Keratinocyte (primary cell): ENCODE measurements at regions not wholly inside any gene's neighbourhood (a gene's known extent, or its start where the extent isn't known, plus 50 kb on each side); places are given as distances from the start of the nearest gene placed in this dataset.

Experiments used
- DNase-seq: peaks from one replicate; pipeline ENCODE4 v3.0.0-alpha.2; 2011; ENCODE audit warnings: low read depth, missing footprints, low spot score
- FAIRE-seq: peaks from 2 replicates; lab custom pipeline; 2011; peaks lifted over from hg19 to GRCh38; lab: Jason Lieb, UNC
- H2AFZ ChIP-seq: 2 replicates; pipeline ENCODE4 v1.6.0; 2012; ENCODE audit warnings: low read length, control low read depth, inconsistent platforms; ENCODE audit not compliant: control insufficient read depth
- H3K27ac ChIP-seq: 2 replicates; pipeline ENCODE4 v1.5.1; 2011; ENCODE audit warnings: low read length; ENCODE audit not compliant: control insufficient read depth, insufficient read depth
- H3K27me3 ChIP-seq: 3 replicates; pipeline ENCODE4 v1.6.0; 2011; ENCODE audit warnings: low read length; ENCODE audit not compliant: control insufficient read depth, insufficient read depth; ENCODE audit errors: extremely low read depth
- H3K36me3 ChIP-seq, 2 experiments: 2 replicates in 1 of 2; 3 replicates in 1 of 2; pipeline ENCODE4 v1.5.1; 2011; ENCODE audit warnings: low read length in 2 of 2, mild to moderate bottlenecking in 1 of 2; ENCODE audit not compliant: control insufficient read depth in 2 of 2, insufficient read depth in 2 of 2; ENCODE audit errors: extremely low read depth in 1 of 2
- H3K4me1 ChIP-seq: 3 replicates; pipeline ENCODE4 v1.5.1; 2011; ENCODE audit warnings: low read length; ENCODE audit not compliant: control insufficient read depth, insufficient read depth; ENCODE audit errors: extremely low read depth
- H3K4me2 ChIP-seq: 3 replicates; pipeline ENCODE4 v1.6.0; 2011; ENCODE audit warnings: low read depth, low read length; ENCODE audit not compliant: control insufficient read depth, insufficient read depth; ENCODE audit errors: extremely low read depth
- H3K4me3 ChIP-seq, 3 experiments: fragments of 200-600 bp in 1 of 3; sonication (generic) in 1 of 3; 2 replicates in 2 of 3; 3 replicates in 1 of 3; pipeline ENCODE4 v1.5.1; 2011 to 2016; ENCODE audit warnings: low read length in 3 of 3, mild to moderate bottlenecking in 3 of 3, control low read depth in 2 of 3, inconsistent platforms in 1 of 3, low read depth in 1 of 3, mixed read lengths in 1 of 3, mixed run types in 1 of 3, moderate library complexity in 1 of 3; ENCODE audit not compliant: control insufficient read depth in 2 of 3, insufficient read depth in 2 of 3; ENCODE audit errors: extremely low read depth in 1 of 3
- H3K79me2 ChIP-seq: 2 replicates; pipeline ENCODE4 v1.6.0; 2012; ENCODE audit warnings: low read length; ENCODE audit not compliant: control insufficient read depth, insufficient read depth
- H3K9ac ChIP-seq: 3 replicates; pipeline ENCODE4 v1.6.0; 2011; ENCODE audit warnings: low read length; ENCODE audit not compliant: control insufficient read depth, insufficient read depth; ENCODE audit errors: extremely low read depth
- H3K9me1 ChIP-seq: 3 replicates; pipeline ENCODE4 v1.6.0; 2011; ENCODE audit warnings: low read length; ENCODE audit not compliant: control insufficient read depth, insufficient read depth; ENCODE audit errors: extremely low read depth
- H3K9me3 ChIP-seq: 2 replicates; pipeline ENCODE4 v1.5.1; 2012; ENCODE audit warnings: low read depth, low read length; ENCODE audit not compliant: control insufficient read depth
- H4K20me1 ChIP-seq: 3 replicates; pipeline ENCODE4 v1.6.0; 2011; ENCODE audit warnings: low read length; ENCODE audit not compliant: control insufficient read depth, insufficient read depth; ENCODE audit errors: extremely low read depth
- EZH2 ChIP-seq: IDR thresholded peaks from one replicate; pipeline ENCODE4 v1.6.1; 2012; ENCODE audit warnings: inconsistent platforms, mild to moderate bottlenecking, low read length, moderate library complexity
- dilution Hi-C: fragments of 300-500 bp; cut with MboI; formaldehyde crosslinking; loops from one replicate; pipeline ENCODE4 v1.7.0; 2020; ENCODE audit warnings: low sequenced_read_pairs; ENCODE audit not compliant: extremely low pct_ligation_motif_present
- TF ChIP-seq, protein P1 (sequence below), 3 experiments: IDR thresholded peaks in 1 of 3; conservative IDR thresholded peaks in 1 of 3; optimal IDR thresholded peaks in 1 of 3; 2 replicates in 2 of 3; 3 replicates in 1 of 3; pipeline versions ENCODE3 to v1.5.1; 2011; ENCODE audit warnings: low read length in 3 of 3, mild to moderate bottlenecking in 3 of 3, moderate library complexity in 2 of 3, control low read depth in 1 of 3, inconsistent platforms in 1 of 3; ENCODE audit not compliant: insufficient read depth in 2 of 3; ENCODE audit errors: extremely low read depth in 1 of 3

DNA sequence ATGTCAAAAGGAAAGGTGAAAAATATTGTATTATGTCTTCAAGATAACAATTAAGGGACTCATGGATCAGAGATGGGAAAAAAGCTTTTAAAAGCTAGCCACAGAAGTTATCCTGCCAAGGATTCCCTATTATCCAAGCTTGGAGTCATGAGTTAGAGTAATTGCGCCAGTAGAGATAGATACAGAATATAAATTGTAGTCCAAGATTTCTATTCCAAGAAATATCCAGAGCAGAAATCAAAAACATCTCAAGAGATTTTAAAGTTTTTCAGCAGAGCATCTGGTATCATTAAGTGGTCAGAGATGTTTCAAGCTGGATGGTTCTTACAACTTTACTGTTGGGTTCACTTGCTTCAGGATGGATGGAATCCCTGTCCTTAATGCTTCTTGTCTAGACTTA lies 186.7 kb downstream of the PCDH18 start:
- no peak for FAIRE-seq
- Histone ChIP-seq H3K9ac (no peak overlapping the region), H3K27me3 (no peaks in the 10 kb centered on the region), H3K4me1 (no peaks in the 10 kb centered on the region), H3K4me2 (no peak overlapping the region), H3K79me2 (no peaks in the 10 kb centered on the region), H2AFZ (no peak overlapping the region), H3K36me3 (no peaks in the 10 kb centered on the region), H3K9me1 (no peaks in the 10 kb centered on the region), H3K27ac (no peak overlapping the region), H4K20me1 (no peaks in the 10 kb centered on the region), H3K4me3 (no peak overlapping the region), H3K9me3 (no peaks in the 10 kb centered on the region)
- DNase-seq: no peak
- dilution Hi-C loops: no loop called here
- TF ChIP-seq EZH2: no peak
- TF ChIP-seq, protein P1, sequence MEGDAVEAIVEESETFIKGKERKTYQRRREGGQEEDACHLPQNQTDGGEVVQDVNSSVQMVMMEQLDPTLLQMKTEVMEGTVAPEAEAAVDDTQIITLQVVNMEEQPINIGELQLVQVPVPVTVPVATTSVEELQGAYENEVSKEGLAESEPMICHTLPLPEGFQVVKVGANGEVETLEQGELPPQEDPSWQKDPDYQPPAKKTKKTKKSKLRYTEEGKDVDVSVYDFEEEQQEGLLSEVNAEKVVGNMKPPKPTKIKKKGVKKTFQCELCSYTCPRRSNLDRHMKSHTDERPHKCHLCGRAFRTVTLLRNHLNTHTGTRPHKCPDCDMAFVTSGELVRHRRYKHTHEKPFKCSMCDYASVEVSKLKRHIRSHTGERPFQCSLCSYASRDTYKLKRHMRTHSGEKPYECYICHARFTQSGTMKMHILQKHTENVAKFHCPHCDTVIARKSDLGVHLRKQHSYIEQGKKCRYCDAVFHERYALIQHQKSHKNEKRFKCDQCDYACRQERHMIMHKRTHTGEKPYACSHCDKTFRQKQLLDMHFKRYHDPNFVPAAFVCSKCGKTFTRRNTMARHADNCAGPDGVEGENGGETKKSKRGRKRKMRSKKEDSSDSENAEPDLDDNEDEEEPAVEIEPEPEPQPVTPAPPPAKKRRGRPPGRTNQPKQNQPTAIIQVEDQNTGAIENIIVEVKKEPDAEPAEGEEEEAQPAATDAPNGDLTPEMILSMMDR (optimal IDR thresholded peaks at IDR 0.05 in 1 of 3, IDR thresholded peaks at IDR 0.05 in 1 of 3, conservative IDR thresholded peaks at IDR 0.05 in 1 of 3; ENCODE audit: extremely low read depth in 1 of 3, insufficient read depth in 2 of 3, low read length in 3 of 3): no peak

DNA sequence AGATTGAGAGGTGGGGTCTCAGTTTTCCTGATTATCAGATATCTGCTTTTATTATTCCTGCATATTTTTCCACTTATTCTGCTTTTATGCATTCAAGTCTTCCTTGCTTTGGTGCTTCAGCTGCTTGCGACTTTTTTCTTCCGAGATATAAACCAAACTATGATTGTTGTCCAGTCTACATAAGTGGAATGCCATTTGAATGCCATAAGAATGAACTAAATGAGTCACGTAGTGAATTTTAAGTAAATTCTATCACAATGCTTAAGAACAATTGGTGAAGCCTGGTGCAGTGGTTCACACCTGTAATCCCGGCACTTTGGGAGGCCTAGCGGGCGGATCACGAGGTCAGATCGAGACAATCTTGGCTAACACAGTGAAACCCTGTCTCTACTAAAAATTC lies 189.1 kb downstream of the PCDH18 start:
- no peak for TF ChIP-seq EZH2
- TF ChIP-seq, protein P1 (optimal IDR thresholded peaks at IDR 0.05 in 1 of 3, IDR thresholded peaks at IDR 0.05 in 1 of 3, conservative IDR thresholded peaks at IDR 0.05 in 1 of 3; ENCODE audit: extremely low read depth in 1 of 3, insufficient read depth in 2 of 3, low read length in 3 of 3): no peak
- no peak overlapping the region for H3K27ac ChIP-seq
- FAIRE-seq (no peak), DNase-seq (no peak)
- no peaks in the 10 kb centered on the region for H3K4me1 ChIP-seq
- dilution Hi-C loops: no loop called here
- H2AFZ ChIP-seq: no peak overlapping the region
- H3K9me3 ChIP-seq: no peaks in the 10 kb centered on the region
- no peak overlapping the region for H3K4me3 ChIP-seq
- H3K9me1 ChIP-seq: no peaks in the 10 kb centered on the region
- H3K9ac ChIP-seq: no peak overlapping the region
- H3K36me3 ChIP-seq: no peaks in the 10 kb centered on the region
- no peaks in the 10 kb centered on the region for H3K79me2 ChIP-seq
- H3K27me3 ChIP-seq: no peaks in the 10 kb centered on the region
- no peaks in the 10 kb centered on the region for H4K20me1 ChIP-seq
- no peak overlapping the region for H3K4me2 ChIP-seq
